BLaER1 (cell line): ENCODE measurements at regions not wholly inside any gene's neighbourhood (a gene's known extent, or its start where the extent isn't known, plus 50 kb on each side); places are given as distances from the start of the nearest gene placed in this dataset.

Source experiments
- H3K27ac ChIP-seq: shearing (Covaris generic); formaldehyde crosslinking; 2 replicates; pipeline ENCODE4 v1.8.1; 2022
- H3K27me3 ChIP-seq: shearing (Covaris generic); formaldehyde crosslinking; 2 replicates; pipeline ENCODE4 v1.8.1; 2022
- H3K36me3 ChIP-seq: shearing (Covaris generic); formaldehyde crosslinking; 2 replicates; pipeline ENCODE4 v1.8.1; 2022
- H3K4me1 ChIP-seq: shearing (Covaris generic); formaldehyde crosslinking; 2 replicates; pipeline ENCODE4 v1.8.1; 2022
- H3K4me2 ChIP-seq: shearing (Covaris generic); formaldehyde crosslinking; 2 replicates; pipeline ENCODE4 v1.8.1; 2022
- H3K4me3 ChIP-seq: shearing (Covaris generic); formaldehyde crosslinking; 2 replicates; pipeline ENCODE4 v1.8.1; 2022
- H3K9ac ChIP-seq: shearing (Covaris generic); formaldehyde crosslinking; 2 replicates; pipeline ENCODE4 v1.8.1; 2022
- H3K9me3 ChIP-seq: shearing (Covaris generic); formaldehyde crosslinking; 2 replicates; pipeline ENCODE4 v1.8.1; 2022
- H4K20me1 ChIP-seq: shearing (Covaris generic); formaldehyde crosslinking; 2 replicates; pipeline ENCODE4 v1.8.1; 2022
- Cebpa-rat ChIP-seq: shearing (Covaris generic); IDR thresholded peaks from 2 replicates; pipeline ENCODE4 v1.8.1; 2022

DNA sequence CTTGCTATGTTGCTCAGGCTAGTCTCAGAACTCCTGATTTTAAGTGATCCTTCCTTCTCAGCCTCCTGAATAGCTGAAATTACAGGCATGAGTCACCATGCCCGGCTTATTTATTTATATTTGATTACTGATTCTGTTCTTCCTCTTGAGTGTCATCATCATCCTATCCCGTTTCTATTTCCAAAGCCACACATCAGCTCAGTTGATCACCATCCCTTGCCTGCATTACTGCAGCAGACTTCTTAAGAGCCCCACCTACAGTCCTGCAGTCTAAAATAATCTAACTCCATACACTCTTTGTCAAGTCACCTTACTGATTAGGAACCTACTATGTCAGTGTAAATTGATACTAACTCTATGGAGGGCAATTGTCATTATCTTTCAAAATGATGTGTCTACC lies 138.9 kb upstream of the RAI14 start:
- no peak for TF ChIP-seq Cebpa-rat
- Histone ChIP-seq H4K20me1 (no peaks in the 10 kb centered on the region), H3K4me1 (no peaks in the 10 kb centered on the region), H3K9me3 (no peaks in the 10 kb centered on the region), H3K36me3 (no peaks in the 10 kb centered on the region), H3K27ac (no peak overlapping the region), H3K27me3 (no peaks in the 10 kb centered on the region), H3K4me3 (no peak overlapping the region), H3K9ac (no peak overlapping the region), H3K4me2 (no peak overlapping the region)

DNA sequence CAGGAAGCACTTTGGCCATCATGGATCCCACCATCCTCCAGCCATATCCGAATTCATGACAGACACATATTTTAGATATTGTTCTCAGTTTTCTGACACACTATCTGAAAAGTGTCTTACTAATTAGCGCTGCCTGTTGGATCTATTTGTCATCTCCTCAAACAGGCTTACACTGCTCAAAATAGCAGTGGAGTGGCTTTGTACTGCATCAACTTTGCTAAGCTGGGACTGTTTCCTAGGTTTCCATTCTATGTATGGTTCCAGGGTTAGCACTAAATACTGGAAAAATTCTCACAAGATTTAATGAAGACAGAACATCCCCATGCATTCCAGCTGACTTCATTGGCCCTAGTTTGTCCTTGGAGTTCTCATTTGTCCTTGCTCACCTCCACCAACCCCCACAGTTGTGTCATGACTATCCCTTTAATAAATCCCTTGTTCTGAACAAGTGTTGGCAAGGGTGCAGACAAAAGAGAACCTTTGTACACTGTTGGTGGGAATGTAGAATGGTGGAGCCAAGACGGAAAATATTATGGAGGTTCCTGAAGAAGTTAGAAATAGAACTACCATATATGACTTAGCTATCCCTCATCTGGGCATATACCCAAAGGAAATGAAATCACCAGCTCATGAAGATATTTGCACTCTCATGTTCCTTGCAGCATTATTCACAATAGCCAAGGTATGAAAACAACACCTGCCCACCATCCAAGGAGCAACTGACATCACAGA lies 136.5 kb upstream of the RAI14 start:
- no peak overlapping the region for H3K9ac ChIP-seq
- H3K4me1 ChIP-seq, result peaks cover 9% of the 10 kb centered on the region; the same call in 1 of the 2 replicates
- no peaks in the 10 kb centered on the region for H4K20me1 ChIP-seq
- H3K36me3 ChIP-seq, result no peaks in the 10 kb centered on the region
- no peak overlapping the region for H3K27ac ChIP-seq
- no peaks in the 10 kb centered on the region for H3K9me3 ChIP-seq
- H3K27me3 ChIP-seq, result no peaks in the 10 kb centered on the region
- H3K4me2 ChIP-seq, result no peak overlapping the region
- H3K4me3 ChIP-seq, result no peak overlapping the region
- no peak for TF ChIP-seq Cebpa-rat

DNA sequence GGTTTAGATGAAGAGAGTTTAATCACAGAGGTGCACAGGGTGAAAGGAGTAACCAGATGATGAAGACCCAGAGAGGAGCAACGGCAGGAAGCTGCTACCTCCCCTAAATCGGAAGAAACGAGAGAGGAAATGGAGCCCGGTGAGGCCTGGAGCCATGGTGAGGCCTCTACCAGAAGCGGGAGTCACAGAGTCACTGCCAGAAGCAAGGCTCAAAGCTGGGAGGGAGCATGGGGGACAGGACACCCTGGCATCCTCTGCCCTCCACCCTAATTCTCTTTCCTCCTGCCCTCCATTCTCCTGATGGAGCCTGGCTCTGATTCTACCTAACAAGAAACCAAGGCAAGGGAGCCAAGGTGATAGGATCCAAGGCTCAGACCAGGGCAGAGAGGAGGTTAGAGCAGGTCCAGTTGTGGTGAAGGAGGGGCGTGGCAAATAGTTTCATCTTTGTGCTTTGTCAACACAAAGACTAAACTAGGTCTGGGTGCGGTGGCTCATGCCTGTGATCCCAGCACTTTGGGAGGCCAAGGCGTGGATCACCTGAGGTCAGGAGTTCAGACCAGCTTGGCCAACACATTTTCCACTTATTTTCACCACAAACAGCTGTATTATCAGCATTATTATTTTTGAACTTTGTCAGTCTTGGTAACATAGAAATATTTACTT lies 134.4 kb upstream of the RAI14 start:
- Histone ChIP-seq H3K4me2 (no peak overlapping the region), H3K4me3 (no peak overlapping the region), H3K36me3 (no peaks in the 10 kb centered on the region), H3K27ac (no peak overlapping the region), H3K9me3 (no peaks in the 10 kb centered on the region), H3K4me1 (peaks cover 21% of the 10 kb centered on the region), H3K9ac (no peak overlapping the region), H4K20me1 (no peaks in the 10 kb centered on the region), H3K27me3 (no peaks in the 10 kb centered on the region)
- no peak for TF ChIP-seq Cebpa-rat

DNA sequence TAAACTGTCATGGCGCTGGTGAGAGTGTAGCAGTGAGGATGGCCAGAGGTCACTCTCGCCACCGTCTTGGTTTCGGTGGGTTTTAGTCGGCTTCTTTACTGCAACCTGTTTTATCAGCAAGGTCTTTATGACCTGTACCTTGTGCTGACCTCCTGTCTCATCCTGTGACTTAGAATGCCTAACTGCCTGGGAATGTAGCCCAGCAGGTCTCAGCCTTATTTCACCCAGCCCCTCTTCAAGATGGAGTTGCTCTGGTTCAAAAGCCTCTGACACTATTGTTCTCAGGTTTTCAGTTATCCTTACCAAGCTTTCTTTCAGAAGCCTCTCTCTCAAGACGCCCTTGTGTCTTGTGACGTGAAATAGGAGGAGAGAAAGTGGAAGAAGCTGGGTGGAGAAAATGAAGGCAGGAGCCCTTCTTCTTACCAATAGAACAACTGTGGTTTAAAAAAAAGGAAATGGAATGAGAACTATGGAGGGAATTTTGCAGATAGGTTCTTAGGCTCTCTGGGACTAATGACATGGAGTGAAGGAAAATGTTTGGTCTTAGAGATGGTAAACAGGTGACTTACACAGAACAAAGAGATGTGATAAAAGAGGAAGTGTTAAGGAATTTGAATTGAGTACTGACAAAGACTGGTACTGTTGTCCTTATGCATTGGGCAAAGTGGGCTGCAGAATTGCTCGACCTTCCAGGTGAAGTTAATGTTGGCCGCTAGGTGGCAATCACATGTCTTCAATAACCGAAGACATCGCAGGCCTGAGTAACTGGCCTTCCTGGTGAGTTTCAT lies 133.3 kb upstream of the RAI14 start:
- no peaks in the 10 kb centered on the region for H3K9me3 ChIP-seq
- no peak for TF ChIP-seq Cebpa-rat
- H3K36me3 ChIP-seq, result no peaks in the 10 kb centered on the region
- no peak overlapping the region for H3K27ac ChIP-seq
- no peaks in the 10 kb centered on the region for H3K27me3 ChIP-seq
- no peaks in the 10 kb centered on the region for H4K20me1 ChIP-seq
- no peak overlapping the region for H3K9ac ChIP-seq
- H3K4me2 ChIP-seq, result peak overlapping the region; percentile 39
- peaks cover 32% of the 10 kb centered on the region for H3K4me1 ChIP-seq
- H3K4me3 ChIP-seq, result no peak overlapping the region

DNA sequence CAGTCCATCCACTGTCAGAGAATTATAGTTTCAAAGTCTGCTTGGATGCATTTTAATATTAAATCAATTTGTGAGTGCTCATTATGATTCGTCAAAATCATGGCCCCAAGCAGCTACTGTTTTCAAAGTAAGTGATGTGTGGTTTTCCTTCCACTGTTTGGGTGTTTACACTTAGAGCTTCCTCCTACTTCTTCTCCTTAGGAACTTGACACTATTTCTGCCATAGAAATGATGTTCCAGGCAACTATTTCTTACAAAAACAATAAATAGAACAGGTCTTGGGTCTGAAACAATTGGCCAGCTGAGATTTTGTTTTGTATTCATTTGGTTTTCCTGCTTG lies 132.8 kb upstream of the RAI14 start:
- H3K4me1 ChIP-seq, result peaks cover 32% of the 10 kb centered on the region
- no peaks in the 10 kb centered on the region for H3K27me3 ChIP-seq
- H3K4me3 ChIP-seq, result no peak overlapping the region
- H4K20me1 ChIP-seq, result no peaks in the 10 kb centered on the region
- no peak overlapping the region for H3K9ac ChIP-seq
- no peak for TF ChIP-seq Cebpa-rat
- peak overlapping the region; percentile 39 for H3K4me2 ChIP-seq
- H3K36me3 ChIP-seq, result no peaks in the 10 kb centered on the region
- H3K9me3 ChIP-seq, result no peaks in the 10 kb centered on the region
- no peak overlapping the region; the same call in 1 of the 2 replicates for H3K27ac ChIP-seq

DNA sequence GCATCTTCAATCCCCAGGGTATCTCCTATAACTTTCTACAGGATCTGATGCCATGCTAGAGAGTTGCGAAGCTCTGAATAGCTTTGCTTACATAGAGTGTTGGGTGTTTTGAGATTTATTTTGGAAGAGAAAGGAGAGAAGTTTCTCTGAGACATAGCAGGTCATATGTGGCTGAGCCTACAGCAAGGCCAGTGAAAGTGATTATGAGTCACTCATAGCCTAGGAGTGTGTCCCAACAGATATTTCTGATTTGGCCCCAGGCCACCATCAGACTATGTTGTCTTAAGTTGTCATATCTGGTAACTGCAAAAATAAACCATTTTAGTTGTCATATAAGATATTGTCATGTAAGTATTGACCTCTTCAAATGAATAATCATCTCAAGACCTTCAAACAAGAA lies 132.0 kb upstream of the RAI14 start:
- H3K4me1 ChIP-seq, result peaks cover 32% of the 10 kb centered on the region
- no peak overlapping the region for H3K27ac ChIP-seq
- no peaks in the 10 kb centered on the region for H3K27me3 ChIP-seq
- H3K36me3 ChIP-seq, result no peaks in the 10 kb centered on the region
- no peaks in the 10 kb centered on the region for H4K20me1 ChIP-seq
- H3K4me2 ChIP-seq, result no peak overlapping the region
- H3K9ac ChIP-seq, result no peak overlapping the region
- H3K4me3 ChIP-seq, result no peak overlapping the region
- no peaks in the 10 kb centered on the region for H3K9me3 ChIP-seq
- TF ChIP-seq Cebpa-rat, result no peak

DNA sequence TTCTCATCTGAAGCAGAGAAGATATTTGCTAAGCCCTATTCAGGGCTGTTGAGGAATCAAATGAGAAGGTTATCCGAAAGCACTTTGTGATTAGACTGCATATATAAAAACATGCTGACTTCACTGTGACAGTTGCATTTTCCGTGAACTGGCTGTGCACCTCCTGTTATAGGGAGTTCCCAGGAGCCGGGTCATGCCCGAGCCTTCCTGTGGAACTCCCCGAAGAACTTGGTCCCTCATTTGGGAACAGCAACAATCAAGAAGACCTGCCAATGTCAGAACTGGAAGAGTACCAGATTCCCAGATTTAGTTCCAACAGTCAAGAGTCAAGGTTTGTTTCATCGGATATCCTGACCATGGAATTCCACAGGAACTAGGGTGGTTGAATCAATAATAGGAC lies 130.4 kb upstream of the RAI14 start:
- Histone ChIP-seq H3K4me3 (no peak overlapping the region), H3K9me3 (no peaks in the 10 kb centered on the region), H3K4me2 (no peak overlapping the region), H3K27ac (peak overlapping the region; percentile 39; the same call in 1 of the 2 replicates), H4K20me1 (no peaks in the 10 kb centered on the region), H3K4me1 (peaks cover 32% of the 10 kb centered on the region), H3K36me3 (no peaks in the 10 kb centered on the region), H3K27me3 (no peaks in the 10 kb centered on the region), H3K9ac (no peak overlapping the region)
- no peak for TF ChIP-seq Cebpa-rat

DNA sequence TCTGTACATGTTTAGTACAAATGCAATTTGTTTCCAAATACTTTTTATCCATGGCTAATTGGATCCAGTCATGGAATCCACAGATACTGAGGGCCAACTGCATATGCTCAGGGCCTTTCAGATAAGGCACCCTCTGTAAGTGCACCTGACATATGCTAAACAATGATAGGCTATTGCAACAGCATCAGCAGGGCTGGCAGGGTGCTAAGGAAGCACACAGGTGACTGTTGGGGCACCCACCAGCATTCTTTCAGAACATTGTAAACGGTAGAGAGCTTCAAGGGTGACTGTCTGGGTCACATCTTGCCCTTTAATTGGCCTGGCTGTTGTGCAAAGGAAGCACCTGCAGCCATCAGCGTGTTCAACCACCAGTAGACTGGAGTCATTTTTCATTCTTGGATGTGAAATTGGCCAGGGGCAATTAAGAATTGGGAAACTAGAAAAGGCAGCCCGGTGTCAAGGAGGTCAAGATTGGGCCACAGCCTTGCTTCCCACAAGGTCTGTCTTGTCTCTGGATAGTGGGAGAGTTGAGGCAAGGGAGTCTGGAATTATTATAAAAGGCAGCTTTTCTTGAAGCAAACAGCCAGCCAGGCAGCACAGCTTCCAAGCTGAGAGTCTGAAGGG lies 129.3 kb upstream of the RAI14 start:
- Histone ChIP-seq H3K4me3 (no peak overlapping the region), H3K27me3 (no peaks in the 10 kb centered on the region), H4K20me1 (no peaks in the 10 kb centered on the region), H3K27ac (peak overlapping the region; percentile 80), H3K36me3 (no peaks in the 10 kb centered on the region), H3K4me2 (peak overlapping the region; percentile 63), H3K9me3 (no peaks in the 10 kb centered on the region), H3K9ac (no peak overlapping the region), H3K4me1 (peaks cover 32% of the 10 kb centered on the region)
- TF ChIP-seq Cebpa-rat, result no peak

DNA sequence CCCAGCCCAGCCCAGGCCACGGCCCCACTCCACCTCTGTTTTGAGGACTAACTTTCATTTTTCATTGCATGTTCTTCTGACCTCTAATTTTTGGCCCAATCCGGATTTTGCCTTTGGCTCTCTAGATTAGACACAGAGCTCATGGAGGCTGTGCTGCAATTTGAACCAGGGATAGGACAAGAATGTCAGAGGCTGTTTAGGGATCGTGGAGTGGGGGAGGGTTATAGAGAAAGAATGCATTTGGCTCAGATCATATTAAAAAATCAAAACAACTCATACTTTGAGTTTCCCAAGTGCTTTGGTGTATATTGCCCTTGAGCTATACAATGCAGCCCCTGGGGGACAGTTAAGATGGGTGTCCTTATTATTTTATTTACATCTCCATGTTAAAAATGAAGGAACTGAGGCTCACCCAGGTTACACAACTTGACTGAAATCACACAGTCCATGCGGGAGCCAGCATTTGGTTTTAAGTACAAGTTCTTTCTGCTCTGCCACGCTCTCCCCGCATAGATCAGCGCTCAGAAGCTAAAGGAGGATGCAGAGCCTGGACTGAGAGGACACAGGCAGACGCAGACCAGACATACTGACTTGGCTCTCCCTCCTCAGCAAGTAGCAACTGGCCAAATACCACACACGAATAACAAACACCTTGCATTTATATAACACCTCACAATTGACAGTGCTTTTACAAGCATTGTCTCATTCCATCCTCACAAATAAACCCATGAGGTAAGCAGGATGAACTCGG lies 126.4 kb upstream of the RAI14 start:
- H3K27me3 ChIP-seq, result no peaks in the 10 kb centered on the region
- H3K27ac ChIP-seq, result 0 out of 2 replicates have a peak overlapping the region, but pooled peaks have one; percentile 8
- no peaks in the 10 kb centered on the region for H3K9me3 ChIP-seq
- H3K36me3 ChIP-seq, result no peaks in the 10 kb centered on the region
- H3K9ac ChIP-seq, result no peak overlapping the region
- no peak for TF ChIP-seq Cebpa-rat
- H4K20me1 ChIP-seq, result no peaks in the 10 kb centered on the region
- no peak overlapping the region for H3K4me3 ChIP-seq
- no peak overlapping the region for H3K4me2 ChIP-seq
- peaks cover 22% of the 10 kb centered on the region for H3K4me1 ChIP-seq
